Common myeloid progenitor, CD34-positive (primary cell): ENCODE measurements at regions not wholly inside any gene's neighbourhood (a gene's known extent, or its start where the extent isn't known, plus 50 kb on each side); places are given as distances from the start of the nearest gene placed in this dataset.

Experiments used
- CTCF ChIA-PET: fragments of 350-600 bp; sonication (Branson Sonifier 250); formaldehyde crosslinking; loops from one replicate; lab custom pipeline; 2021; ENCODE audit warnings: antibody characterized with exemption; lab: Charles Lee
- POLR2A ChIA-PET: fragments of 350-600 bp; sonication (Branson Sonifier 250); formaldehyde crosslinking; loops from one replicate; lab custom pipeline; 2021; ENCODE audit warnings: antibody characterized with exemption; lab: Charles Lee
- DNase-seq, 3 donors: peaks; one replicate each; pipeline versions ENCODE4 v3.0.0 to v3.0.0-alpha.2; 2013
- H3K27ac ChIP-seq, 2 experiments: 1 replicate in 1 of 2; 2 replicates in 1 of 2; pipeline ENCODE4 v1.7.0; 2013; ENCODE audit warnings: inconsistent platforms in 2 of 2, low read length in 2 of 2, mild to moderate bottlenecking in 2 of 2, low read depth in 1 of 2, moderate library complexity in 1 of 2; ENCODE audit not compliant: severe bottlenecking in 2 of 2, insufficient read depth in 1 of 2, poor library complexity in 1 of 2
- H3K27me3 ChIP-seq, 5 experiments: replicated peaks in 2 of 5; 1 replicate in 3 of 5; 2 replicates in 2 of 5; pipeline versions ENCODE4 v1.6.1 to v1.7.0; 2013; ENCODE audit warnings: low read length in 4 of 5, mild to moderate bottlenecking in 2 of 5, moderate library complexity in 2 of 5, inconsistent platforms in 1 of 5; ENCODE audit not compliant: insufficient read depth in 5 of 5, control insufficient read depth in 4 of 5
- H3K36me3 ChIP-seq, 4 experiments: 1 replicate in 2 of 4; 2 replicates in 2 of 4; pipeline versions ENCODE4 v1.6.1 to v1.7.0; 2013; ENCODE audit warnings: low read length in 3 of 4, control low read depth in 1 of 4, mild to moderate bottlenecking in 1 of 4; ENCODE audit not compliant: control insufficient read depth in 4 of 4, insufficient read depth in 4 of 4
- H3K4me1 ChIP-seq, 4 experiments: 1 replicate in 3 of 4; 2 replicates in 1 of 4; pipeline versions ENCODE4 v1.6.1 to v1.7.1; 2013; ENCODE audit warnings: low read length in 3 of 4, mild to moderate bottlenecking in 3 of 4, control low read depth in 1 of 4, inconsistent platforms in 1 of 4, moderate library complexity in 1 of 4; ENCODE audit not compliant: control insufficient read depth in 4 of 4, insufficient read depth in 4 of 4; ENCODE audit errors: control extremely low read depth in 1 of 4
- H3K4me3 ChIP-seq, 7 experiments: 1 replicate in 4 of 7; 2 replicates in 3 of 7; pipeline versions ENCODE4 v1.5.1 to v1.7.0; 2013; ENCODE audit warnings: mild to moderate bottlenecking in 7 of 7, low read length in 6 of 7, moderate library complexity in 6 of 7, inconsistent platforms in 2 of 7, low read depth in 2 of 7, control low read depth in 1 of 7; ENCODE audit not compliant: insufficient read depth in 4 of 7, control insufficient read depth in 1 of 7; ENCODE audit errors: extremely low read depth in 1 of 7
- H3K9me3 ChIP-seq, 5 experiments: 1 replicate in 4 of 5; 2 replicates in 1 of 5; pipeline versions ENCODE4 v1.6.1 to v1.7.1; 2013; ENCODE audit warnings: low read length in 4 of 5, mild to moderate bottlenecking in 2 of 5, inconsistent platforms in 1 of 5, low read depth in 1 of 5, moderate library complexity in 1 of 5; ENCODE audit not compliant: control insufficient read depth in 4 of 5, insufficient read depth in 2 of 5; ENCODE audit errors: control extremely low read depth in 1 of 5
- WGBS: methylation state at CpG from one replicate; pipeline ENCODE4 v1.1.5; 2013; ENCODE audit not compliant: insufficient coverage; 5-methylcytosine and 5-hydroxymethylcytosine counted together

- H3K27ac ChIP-seq, result no peak overlapping the region
- H3K27me3 ChIP-seq, result peaks cover 0 to 3% (median 0%) of the 10 kb centered on the region in 5 experiments
- H3K9me3 ChIP-seq, result no peaks in the 10 kb centered on the region
- WGBS, result 100% methylated on average over 3 of the region's 4 CpGs
- H3K36me3 ChIP-seq, result no peaks in the 10 kb centered on the region
- no peak for DNase-seq
- no peak overlapping the region for H3K4me3 ChIP-seq
- CTCF ChIA-PET, result no interaction called here
- POLR2A ChIA-PET, result no interaction called here
- H3K4me1 ChIP-seq, result no peaks in the 10 kb centered on the region
Measured at GRCh38 chr2:173797586-173798263, 167.4 kb downstream of the SP3 start.

- no peaks in the 10 kb centered on the region for H3K36me3 ChIP-seq
- no peak for DNase-seq
- H3K4me1 ChIP-seq, result no peaks in the 10 kb centered on the region
- ChIA-PET CTCF (interaction anchor here (1.6 kb wide), 1 partner anchor 24 kb away, joined by 3 read pairs; no protein-coding TSS in a partner anchor), POLR2A (interaction anchor here (0.5 kb wide), 1 partner anchor 487 kb away, joined by 3 read pairs; no protein-coding TSS in a partner anchor)
- H3K27ac ChIP-seq, result no peak overlapping the region
- H3K9me3 ChIP-seq, result no peaks in the 10 kb centered on the region
- peaks cover 0 to 2% (median 0%) of the 10 kb centered on the region in 5 experiments for H3K27me3 ChIP-seq
- no peak overlapping the region for H3K4me3 ChIP-seq
Measured at GRCh38 chr2:173802518-173802917, 162.7 kb downstream of the SP3 start.

- H3K9me3 ChIP-seq, result peaks cover 0 to 3% (median 0%) of the 10 kb centered on the region in 5 experiments
- H3K36me3 ChIP-seq, result no peaks in the 10 kb centered on the region
- ChIA-PET POLR2A (no interaction called here), CTCF (no interaction called here)
- H3K4me3 ChIP-seq, result no peak overlapping the region
- no peak overlapping the region for H3K27ac ChIP-seq
- H3K4me1 ChIP-seq, result no peaks in the 10 kb centered on the region
- DNase-seq, result no peak
- peaks cover 0 to 2% (median 0%) of the 10 kb centered on the region in 5 experiments for H3K27me3 ChIP-seq
- WGBS, result no CpG with 5 or more reads among the region's 1 CpG
Measured at GRCh38 chr2:173803449-173803848, 161.7 kb downstream of the SP3 start.

- no peaks in the 10 kb centered on the region for H3K4me1 ChIP-seq
- CTCF ChIA-PET, result no interaction called here
- 80% methylated on average over 1 of the region's 2 CpGs for WGBS
- POLR2A ChIA-PET, result no interaction called here
- peaks cover 0 to 2% (median 0%) of the 10 kb centered on the region in 5 experiments for H3K27me3 ChIP-seq
- no peak overlapping the region for H3K27ac ChIP-seq
- no peak for DNase-seq
- H3K9me3 ChIP-seq, result peaks cover 0 to 5% (median 0%) of the 10 kb centered on the region in 5 experiments
- H3K36me3 ChIP-seq, result no peaks in the 10 kb centered on the region
- no peak overlapping the region for H3K4me3 ChIP-seq
Measured at GRCh38 chr2:173806761-173807160, 158.4 kb downstream of the SP3 start.

- Histone ChIP-seq H3K36me3 (no peaks in the 10 kb centered on the region), H3K27me3 (peaks cover 0 to 2% (median 0%) of the 10 kb centered on the region in 5 experiments), H3K27ac (no peak overlapping the region), H3K4me3 (no peak overlapping the region), H3K4me1 (no peaks in the 10 kb centered on the region), H3K9me3 (peaks cover 0 to 5% (median 0%) of the 10 kb centered on the region in 5 experiments)
- no CpG with 5 or more reads among the region's 2 CpGs for WGBS
- POLR2A ChIA-PET, result no interaction called here
- CTCF ChIA-PET, result no interaction called here
- DNase-seq, result no peak
Measured at GRCh38 chr2:173808718-173809117, 156.5 kb downstream of the SP3 start.

GRCh38 chr2:173812321-173812720, 152.9 kb downstream of the SP3 start:
- no peaks in the 10 kb centered on the region for H3K4me1 ChIP-seq
- CTCF ChIA-PET, result no interaction called here
- POLR2A ChIA-PET, result no interaction called here
- DNase-seq, result no peak
- no peak overlapping the region for H3K27ac ChIP-seq
- H3K36me3 ChIP-seq, result no peaks in the 10 kb centered on the region
- peaks cover 0 to 8% (median 0%) of the 10 kb centered on the region in 5 experiments for H3K9me3 ChIP-seq
- WGBS, result no CpG with 5 or more reads among the region's 1 CpG
- peaks cover 0 to 3% (median 2%) of the 10 kb centered on the region in 5 experiments for H3K27me3 ChIP-seq
- H3K4me3 ChIP-seq, result no peak overlapping the region

- CTCF ChIA-PET, result no interaction called here
- Histone ChIP-seq H3K9me3 (peaks cover 0 to 3% (median 0%) of the 10 kb centered on the region in 5 experiments), H3K4me3 (no peak overlapping the region), H3K27me3 (peaks cover 0 to 3% (median 2%) of the 10 kb centered on the region in 5 experiments), H3K4me1 (no peaks in the 10 kb centered on the region), H3K27ac (no peak overlapping the region), H3K36me3 (no peaks in the 10 kb centered on the region)
- no peak for DNase-seq
- POLR2A ChIA-PET, result no interaction called here
- no CpG with 5 or more reads among the region's 3 CpGs for WGBS
Measured at GRCh38 chr2:173814306-173814705, 150.9 kb downstream of the SP3 start.
